ENCODE measurements at regions not wholly inside any gene's neighbourhood (a gene's known extent, or its start where the extent isn't known, plus 50 kb on each side); places are given as distances from the start of the nearest gene placed in this dataset.

DNA sequence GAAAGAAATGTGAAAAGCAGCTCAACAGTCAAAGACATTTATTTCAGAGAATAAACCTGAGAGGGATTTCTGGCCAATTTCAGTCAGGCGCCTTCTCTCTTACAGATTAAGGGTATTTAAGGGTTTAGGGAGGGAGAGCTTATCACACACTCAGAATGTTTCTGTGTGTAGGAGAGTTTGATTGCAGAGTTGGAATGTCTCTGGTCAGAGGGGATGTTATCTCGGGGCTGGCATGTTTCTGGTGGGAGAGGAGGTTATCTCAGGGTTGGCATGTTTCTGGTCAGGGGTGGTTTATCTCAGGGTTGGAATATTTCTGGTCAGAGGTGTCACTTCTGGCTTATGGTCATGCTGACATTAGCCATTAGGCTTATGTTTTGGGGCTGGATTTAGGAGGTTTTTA lies 1920.5 kb upstream of the PCDH7 start:
- TF ChIP-seq, protein P1, sequence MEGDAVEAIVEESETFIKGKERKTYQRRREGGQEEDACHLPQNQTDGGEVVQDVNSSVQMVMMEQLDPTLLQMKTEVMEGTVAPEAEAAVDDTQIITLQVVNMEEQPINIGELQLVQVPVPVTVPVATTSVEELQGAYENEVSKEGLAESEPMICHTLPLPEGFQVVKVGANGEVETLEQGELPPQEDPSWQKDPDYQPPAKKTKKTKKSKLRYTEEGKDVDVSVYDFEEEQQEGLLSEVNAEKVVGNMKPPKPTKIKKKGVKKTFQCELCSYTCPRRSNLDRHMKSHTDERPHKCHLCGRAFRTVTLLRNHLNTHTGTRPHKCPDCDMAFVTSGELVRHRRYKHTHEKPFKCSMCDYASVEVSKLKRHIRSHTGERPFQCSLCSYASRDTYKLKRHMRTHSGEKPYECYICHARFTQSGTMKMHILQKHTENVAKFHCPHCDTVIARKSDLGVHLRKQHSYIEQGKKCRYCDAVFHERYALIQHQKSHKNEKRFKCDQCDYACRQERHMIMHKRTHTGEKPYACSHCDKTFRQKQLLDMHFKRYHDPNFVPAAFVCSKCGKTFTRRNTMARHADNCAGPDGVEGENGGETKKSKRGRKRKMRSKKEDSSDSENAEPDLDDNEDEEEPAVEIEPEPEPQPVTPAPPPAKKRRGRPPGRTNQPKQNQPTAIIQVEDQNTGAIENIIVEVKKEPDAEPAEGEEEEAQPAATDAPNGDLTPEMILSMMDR (IDR thresholded peaks at IDR 0.05; ENCODE audit: low read depth, low read length, poor library complexity, severe bottlenecking) = no peak
- TF ChIP-seq EZH2phosphoT487 (IDR thresholded peaks at IDR 0.05; ENCODE audit: borderline replicate concordance, low read length) = no peak

Measured in DOHH2 (cell line).